ENCODE measurements at regions not wholly inside any gene's neighbourhood (a gene's known extent, or its start where the extent isn't known, plus 50 kb on each side); places are given as distances from the start of the nearest gene placed in this dataset.

GRCh38 chr10:10096898-10097297, 920.8 kb upstream of the CELF2 start:
- DNase-seq: no peak

GRCh38 chr10:10101106-10101505, 916.6 kb upstream of the CELF2 start:
- no peak for DNase-seq

DNA sequence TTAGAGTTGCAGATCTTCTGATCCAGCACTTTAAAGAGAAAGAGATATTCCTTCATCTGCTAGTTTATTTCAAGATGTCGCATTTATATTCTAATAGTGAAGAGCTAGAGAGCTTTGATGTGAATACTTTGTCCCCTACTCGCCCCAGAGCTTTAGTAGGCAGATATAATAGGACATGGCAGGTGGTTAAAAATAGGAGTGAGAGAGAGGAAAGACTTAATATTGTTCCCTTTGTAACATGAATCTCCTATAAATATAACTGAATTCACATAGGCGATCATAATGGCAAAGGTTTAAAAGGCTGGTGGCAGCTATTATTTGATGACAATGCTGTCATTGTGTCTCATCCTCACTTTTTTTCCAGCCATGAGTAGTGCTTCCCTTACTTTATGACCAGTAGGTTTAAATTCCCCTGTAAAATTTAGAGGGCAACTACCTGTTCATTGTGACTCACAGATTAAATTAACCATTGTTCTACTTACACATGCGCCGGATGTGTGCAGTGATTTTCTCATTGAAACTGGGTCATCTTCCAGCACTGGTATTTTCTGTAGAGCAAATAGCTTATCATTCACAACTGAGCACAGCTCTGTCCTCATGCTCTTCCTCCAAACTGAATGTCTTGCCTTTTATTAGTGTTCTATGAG, 906.7 kb upstream of the CELF2 start:
- DNase-seq: no peak

- no peak for DNase-seq
These were observed 899.5 kb upstream of the CELF2 start for GRCh38 chr10:10118131-10118530.

- DNase-seq: no peak
These were observed 897.0 kb upstream of the CELF2 start for GRCh38 chr10:10120671-10121070.

DNA sequence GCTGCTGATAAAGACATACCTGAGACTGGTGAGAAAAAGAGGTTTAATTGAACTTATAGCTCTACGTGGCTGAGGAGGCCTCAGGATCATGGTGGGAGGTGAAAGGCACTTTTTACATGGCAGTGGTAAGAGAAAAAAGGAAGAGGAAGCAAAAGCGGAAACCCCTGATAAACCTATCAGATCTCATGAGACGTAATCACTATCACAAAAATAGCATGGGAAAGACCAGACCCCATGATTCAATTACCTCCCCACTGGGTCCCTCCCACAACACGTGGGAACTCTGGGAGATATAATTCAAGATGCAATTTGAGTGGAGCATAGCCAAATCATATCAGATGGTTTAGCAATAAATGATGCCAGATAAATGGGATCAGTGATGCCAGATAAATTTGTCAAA, 892.0 kb upstream of the CELF2 start:
- no peak for DNase-seq

DNA sequence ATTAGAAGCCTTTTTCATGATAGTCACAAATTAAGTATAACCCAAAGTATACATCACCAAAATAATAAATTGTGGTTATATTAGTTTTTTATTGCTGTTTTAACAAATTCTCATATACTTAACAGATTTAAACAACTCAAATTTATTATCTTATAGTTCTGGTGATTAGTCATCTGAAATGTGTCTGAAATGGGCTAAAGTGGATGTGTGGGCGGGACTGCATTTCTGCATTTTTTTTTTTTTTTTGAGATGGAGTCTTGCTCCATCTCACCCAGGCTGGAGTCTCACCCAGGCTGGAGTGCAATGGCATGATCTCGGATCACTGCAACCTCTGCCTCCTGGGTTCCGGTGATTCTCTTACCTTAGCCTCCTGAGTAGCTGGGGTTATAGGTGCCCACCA, 891.5 kb upstream of the CELF2 start:
- peak; percentile 52 for DNase-seq

- peak; percentile 53 for DNase-seq
These were observed 889.3 kb upstream of the CELF2 start for GRCh38 chr10:10128387-10128786.

- DNase-seq: no peak
These were observed 887.0 kb upstream of the CELF2 start for GRCh38 chr10:10130686-10131085.

DNA sequence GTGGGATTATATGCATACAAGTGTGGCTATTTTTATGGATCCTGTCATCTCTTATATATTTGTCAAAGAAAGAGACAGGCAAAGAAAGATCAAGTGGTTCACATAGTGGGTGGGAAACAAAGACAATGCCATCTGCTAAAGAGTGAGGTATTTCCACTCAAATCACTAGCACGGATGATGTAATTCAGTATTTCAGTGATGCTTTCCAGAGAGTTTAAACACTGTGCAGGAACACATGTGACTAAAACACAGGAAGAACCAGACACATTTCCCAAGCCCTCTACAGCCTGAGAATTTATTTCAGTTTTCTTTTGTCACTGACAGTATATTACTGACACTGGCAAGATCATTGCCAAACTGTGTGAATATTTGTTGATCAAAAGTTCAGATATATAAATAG, 885.7 kb upstream of the CELF2 start:
- peak; percentile 21 for DNase-seq

DNA sequence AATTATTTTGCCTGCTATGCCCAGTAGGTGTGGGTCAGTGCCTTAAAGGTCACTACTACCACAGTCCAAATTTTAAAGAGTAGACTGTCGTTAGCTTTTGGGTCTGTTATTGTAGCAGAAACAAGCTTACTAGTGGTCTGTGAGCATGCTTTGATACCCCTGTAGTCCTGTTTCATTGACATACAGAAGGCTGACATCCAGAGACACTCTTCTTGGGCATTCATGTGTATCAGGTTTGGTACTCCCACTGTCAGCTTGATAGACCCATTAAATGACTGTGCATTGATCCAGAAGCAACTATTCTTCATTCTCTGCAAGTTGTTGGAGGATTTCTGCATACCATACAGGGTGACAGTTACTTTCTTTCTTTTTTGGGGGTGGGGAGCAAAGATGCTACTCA, 884.4 kb upstream of the CELF2 start:
- no peak for DNase-seq

DNA sequence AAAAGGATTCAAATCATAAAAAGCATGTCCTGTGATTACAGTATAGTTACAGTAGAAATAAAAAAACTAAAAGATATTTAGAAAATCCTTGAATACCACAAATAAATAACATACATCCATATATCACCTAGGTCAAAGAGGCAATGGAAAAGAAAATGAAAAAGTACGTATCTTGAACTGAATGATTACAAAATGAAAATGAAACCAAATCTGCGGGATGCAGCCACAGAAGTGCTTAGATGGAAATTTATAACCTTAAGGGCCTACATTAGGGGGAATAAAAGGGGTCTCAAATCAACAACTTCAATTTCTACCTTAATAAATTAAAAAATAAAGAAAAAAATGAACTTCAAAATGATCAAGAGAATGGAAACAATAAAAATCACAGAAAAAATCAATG, 879.0 kb upstream of the CELF2 start:
- no peak for DNase-seq

DNA sequence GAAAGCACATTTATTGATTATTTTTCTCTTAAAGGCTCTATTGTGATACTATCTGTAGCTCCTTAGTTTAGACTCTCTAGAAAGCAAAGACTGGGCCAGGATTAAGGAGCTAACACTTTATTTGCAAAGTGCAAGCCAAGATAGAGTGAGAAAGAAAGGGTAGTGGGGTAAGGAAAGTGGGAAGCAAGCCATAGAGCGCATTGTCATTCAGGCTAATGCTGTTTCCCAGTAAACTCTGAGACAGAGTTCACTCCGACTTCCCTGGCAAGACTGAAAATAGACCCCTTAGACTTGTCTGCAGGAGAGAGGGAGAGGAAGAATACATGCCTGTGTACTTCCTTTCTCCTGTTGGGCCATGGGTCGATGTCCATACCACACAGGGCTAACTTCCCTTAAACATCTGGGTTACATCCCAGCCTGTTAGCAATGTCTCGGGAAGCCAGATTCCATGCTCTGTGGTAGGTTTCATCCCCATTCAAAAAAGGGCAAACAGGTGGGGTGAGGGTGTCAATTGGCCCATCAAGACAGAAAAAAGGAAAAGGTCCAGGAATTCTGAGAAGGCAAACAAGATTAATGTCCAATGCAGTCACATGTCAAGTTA, 875.8 kb upstream of the CELF2 start:
- DNase-seq: no peak

- DNase-seq: no peak
These were observed 871.1 kb upstream of the CELF2 start for GRCh38 chr10:10146604-10147003.

DNA sequence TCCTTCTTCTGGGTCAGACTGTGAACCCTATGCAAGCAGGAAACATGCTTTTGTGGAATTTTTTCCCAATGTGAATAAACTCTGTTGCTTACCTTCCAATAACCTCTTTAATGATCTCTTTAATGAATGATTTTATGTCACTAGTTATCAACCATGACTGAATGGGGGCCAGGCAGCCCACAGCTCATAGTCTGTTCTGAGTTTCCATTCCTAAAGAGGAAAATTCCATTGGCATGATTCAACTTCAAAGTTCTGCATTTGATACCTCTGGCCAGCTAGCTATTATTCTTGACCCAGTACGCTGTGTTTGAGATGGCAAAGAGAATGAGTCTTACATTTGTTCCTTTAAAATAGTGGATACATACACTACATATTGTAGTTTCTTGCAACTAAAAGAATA, 867.8 kb upstream of the CELF2 start:
- DNase-seq: no peak

GRCh38 chr10:10156917-10157600, 860.6 kb upstream of the CELF2 start:
- no peak for DNase-seq

GRCh38 chr10:10160821-10161312, 856.8 kb upstream of the CELF2 start:
- DNase-seq: no peak

- no peak for DNase-seq
These were observed 852.8 kb upstream of the CELF2 start for GRCh38 chr10:10164848-10165247.

DNA sequence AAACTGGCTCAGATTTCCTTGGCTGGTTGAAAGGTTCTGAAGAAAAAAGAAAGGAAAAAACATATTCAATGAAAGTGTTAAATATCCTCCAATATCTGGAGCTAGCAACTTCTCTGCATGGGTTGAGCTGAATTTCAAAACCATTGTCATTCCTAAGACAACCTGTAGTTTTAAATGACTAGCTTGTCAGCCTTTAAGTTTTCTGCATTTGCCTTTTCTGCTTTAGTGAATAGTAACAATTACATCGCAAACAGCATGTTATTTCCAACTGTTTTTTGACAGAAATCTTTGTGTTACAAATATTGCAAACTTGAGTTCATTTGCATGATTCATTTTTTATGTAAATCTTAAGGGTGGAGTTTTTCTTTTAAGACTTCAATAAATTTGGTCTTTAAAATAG, 852.3 kb upstream of the CELF2 start:
- no peak for DNase-seq

DNA sequence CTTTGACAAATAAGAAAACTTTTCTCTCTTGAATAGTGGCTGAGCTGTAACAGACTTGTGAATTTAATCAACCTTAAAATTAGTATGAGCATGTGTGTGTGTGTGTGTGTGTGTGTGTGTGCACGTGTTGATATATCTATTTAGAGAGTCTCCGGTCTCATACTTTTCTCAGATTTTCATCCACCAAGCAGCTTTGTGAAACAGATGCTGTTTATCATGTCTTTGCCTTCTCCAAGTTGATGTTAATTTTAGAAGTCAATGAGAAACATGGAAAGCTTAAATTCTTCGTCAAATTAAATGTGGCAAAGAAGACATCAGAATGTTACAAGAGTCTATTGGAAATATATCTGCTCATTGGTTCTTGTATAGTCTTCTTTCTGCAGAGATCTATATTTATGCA, 839.2 kb upstream of the CELF2 start:
- DNase-seq: no peak

DNA sequence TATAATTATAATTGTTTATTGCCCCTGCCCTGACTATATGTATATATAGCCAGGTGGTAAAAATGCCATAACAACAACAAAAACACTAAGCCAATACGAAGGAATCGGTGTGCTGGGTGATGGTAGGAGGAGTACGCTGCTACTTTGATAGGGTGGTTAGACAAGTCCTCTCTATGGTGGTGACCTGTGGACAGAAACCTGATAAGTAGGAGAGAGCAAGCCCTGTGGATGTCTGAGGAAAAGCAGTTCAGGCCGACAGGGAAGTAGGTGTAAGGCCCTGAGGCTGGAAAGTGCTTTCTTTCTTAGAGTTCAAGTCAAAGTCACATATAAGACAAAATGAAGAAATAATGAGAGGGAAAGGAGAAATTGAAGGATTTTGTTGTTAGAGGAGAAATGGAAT, 823.8 kb upstream of the CELF2 start:
- DNase-seq: no peak

DNA sequence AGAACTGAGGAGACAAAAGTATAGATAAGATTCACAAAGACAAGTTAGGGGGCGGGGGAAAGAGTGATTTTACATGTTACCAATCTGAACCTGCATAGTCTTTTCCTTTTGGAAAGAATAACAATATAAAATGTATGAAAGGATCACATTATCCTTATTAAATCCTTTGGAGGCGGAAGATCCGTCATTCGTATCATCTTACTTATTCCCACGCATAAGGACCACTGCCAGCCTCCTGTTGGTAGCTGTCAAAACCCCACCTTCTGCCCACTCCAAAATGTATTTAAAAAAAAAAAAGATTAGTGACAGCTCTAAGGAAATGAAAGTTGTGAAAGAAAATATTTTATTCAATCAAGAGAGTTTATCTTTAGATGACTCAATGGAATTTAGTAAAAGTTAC, 821.0 kb upstream of the CELF2 start:
- no peak for DNase-seq

- no peak for DNase-seq
These were observed 820.2 kb upstream of the CELF2 start for GRCh38 chr10:10197423-10197822.

GRCh38 chr10:10198363-10198762, 819.3 kb upstream of the CELF2 start:
- no peak for DNase-seq
